GM23338 (cell line): ENCODE measurements at regions not wholly inside any gene's neighbourhood (a gene's known extent, or its start where the extent isn't known, plus 50 kb on each side); places are given as distances from the start of the nearest gene placed in this dataset.

Source experiments
- ATAC-seq: fragments of 200-7000 bp; cut with Tn5 transposase; 3 replicates; pipeline ENCODE4 v1.9.1; 2020
- DNase-seq: peaks from one replicate; pipeline ENCODE4 v3.0.0-alpha.2; 2015; ENCODE audit warnings: low spot score
- H2AFZ ChIP-seq: fragments of 200-600 bp; sonication (generic); 2 replicates; pipeline ENCODE4 v1.8.0; 2016; ENCODE audit warnings: antibody characterized with exemption, mild to moderate bottlenecking, moderate library complexity
- H3F3A ChIP-seq: fragments of 200-600 bp; sonication (generic); replicated peaks from 2 replicates; pipeline ENCODE4 v1.8.0; 2017; ENCODE audit warnings: antibody characterized with exemption, mixed run types, low read depth
- H3K27ac ChIP-seq: fragments of 200-600 bp; sonication (generic); 2 replicates; pipeline ENCODE4 v1.6.1; 2016; ENCODE audit warnings: low read depth
- H3K27me3 ChIP-seq: fragments of 200-600 bp; sonication (generic); 2 replicates; pipeline ENCODE4 v1.8.0; 2016; ENCODE audit warnings: mild to moderate bottlenecking, mixed run types, moderate library complexity; ENCODE audit not compliant: insufficient read depth
- H3K36me3 ChIP-seq: fragments of 200-600 bp; sonication (generic); 2 replicates; pipeline ENCODE4 v1.8.0; 2016; ENCODE audit warnings: mild to moderate bottlenecking; ENCODE audit not compliant: insufficient read depth
- H3K4me1 ChIP-seq: fragments of 200-600 bp; sonication (generic); 2 replicates; pipeline ENCODE4 v1.8.0; 2016; ENCODE audit warnings: mild to moderate bottlenecking, moderate library complexity; ENCODE audit not compliant: insufficient read depth
- H3K4me2 ChIP-seq: fragments of 200-600 bp; sonication (generic); 2 replicates; pipeline ENCODE4 v1.7.1; 2017; ENCODE audit warnings: mixed run types
- H3K4me3 ChIP-seq: fragments of 200-600 bp; sonication (generic); 2 replicates; pipeline ENCODE4 v1.6.1; 2016; ENCODE audit warnings: mixed run types
- H3K79me2 ChIP-seq: fragments of 200-600 bp; sonication (generic); replicated peaks from 2 replicates; pipeline ENCODE4 v1.8.0; 2017; ENCODE audit warnings: mild to moderate bottlenecking; ENCODE audit not compliant: insufficient read depth
- H3K9me2 ChIP-seq: fragments of 200-600 bp; sonication (generic); 2 replicates; pipeline ENCODE4 v1.8.0; 2017; ENCODE audit not compliant: insufficient read depth
- H4K20me1 ChIP-seq: fragments of 200-600 bp; sonication (generic); replicated peaks from 2 replicates; pipeline ENCODE4 v1.8.0; 2017; ENCODE audit warnings: mild to moderate bottlenecking; ENCODE audit not compliant: insufficient read depth
- H3K27ac Mint-ChIP-seq: 2 replicates; pipeline ENCODE4 v1.8.0; 2020; ENCODE audit warnings: inconsistent platforms, mild to moderate bottlenecking, moderate library complexity, mixed read lengths
- H3K27me3 Mint-ChIP-seq: 3 replicates; pipeline ENCODE4 v1.8.0; 2022; ENCODE audit warnings: low read depth, mild to moderate bottlenecking, moderate library complexity, mixed read lengths, inconsistent platforms; ENCODE audit not compliant: insufficient read depth, poor library complexity
- H3K36me3 Mint-ChIP-seq: 3 replicates; pipeline ENCODE4 v1.8.0; 2021; ENCODE audit warnings: low read depth, mild to moderate bottlenecking, inconsistent platforms, moderate library complexity, mixed read lengths
- H3K4me1 Mint-ChIP-seq: 3 replicates; pipeline ENCODE4 v1.8.0; 2020; ENCODE audit warnings: mild to moderate bottlenecking, inconsistent platforms, mixed read lengths
- H3K4me3 Mint-ChIP-seq: 3 replicates; pipeline ENCODE4 v1.8.0; 2021; ENCODE audit warnings: moderate library complexity, mild to moderate bottlenecking, inconsistent platforms, mixed read lengths
- H3K9me3 Mint-ChIP-seq: 3 replicates; pipeline ENCODE4 v1.8.0; 2020; ENCODE audit warnings: moderate library complexity, mild to moderate bottlenecking, inconsistent platforms, mixed read lengths
- CREB1 ChIP-seq: fragments of 250-450 bp; sonication (Bioruptor Pico); IDR thresholded peaks from 2 replicates; pipeline ENCODE4 v1.5.0; 2020; ENCODE audit warnings: low read depth, mild to moderate bottlenecking, moderate library complexity
- EZH2phosphoT487 ChIP-seq: fragments of 200-600 bp; sonication (generic); IDR thresholded peaks from one replicate; pipeline ENCODE4 v1.8.1; 2018; ENCODE audit warnings: antibody characterized with exemption; ENCODE audit not compliant: unreplicated experiment
- JUNB ChIP-seq: IDR thresholded peaks from one replicate; pipeline ENCODE4 v1.6.1; 2016; ENCODE audit warnings: antibody characterized with exemption; ENCODE audit not compliant: unreplicated experiment
- NANOG ChIP-seq: IDR thresholded peaks from 2 replicates; pipeline ENCODE4 v1.6.1; 2016; ENCODE audit warnings: antibody characterized with exemption, borderline replicate concordance
- ZNF331 ChIP-seq: fragments of 250-450 bp; sonication (Bioruptor Pico); IDR thresholded peaks from 2 replicates; pipeline ENCODE4 v1.5.0; 2020; ENCODE audit warnings: low read depth, mild to moderate bottlenecking, moderate library complexity
- TF ChIP-seq, protein P1 (sequence below), 2 experiments: fragments of 200-600 bp in 1 of 2; sonication (generic) in 1 of 2; conservative IDR thresholded peaks; 2 replicates each; pipeline versions ENCODE4 v1.5.1 to v1.6.1; 2016 to 2017; ENCODE audit warnings: antibody characterized with exemption in 2 of 2, low read depth in 2 of 2, mild to moderate bottlenecking in 2 of 2, moderate library complexity in 1 of 2
- TF ChIP-seq, protein P2 (sequence below): fragments of 250-450 bp; sonication (Bioruptor Pico); IDR thresholded peaks from 2 replicates; pipeline ENCODE4 v1.5.0; 2020; ENCODE audit warnings: mild to moderate bottlenecking, moderate library complexity
- TF ChIP-seq, protein P3 (sequence below): IDR thresholded peaks from one replicate; pipeline ENCODE4 v1.6.1; 2018; ENCODE audit warnings: antibody characterized with exemption; ENCODE audit not compliant: unreplicated experiment

DNA sequence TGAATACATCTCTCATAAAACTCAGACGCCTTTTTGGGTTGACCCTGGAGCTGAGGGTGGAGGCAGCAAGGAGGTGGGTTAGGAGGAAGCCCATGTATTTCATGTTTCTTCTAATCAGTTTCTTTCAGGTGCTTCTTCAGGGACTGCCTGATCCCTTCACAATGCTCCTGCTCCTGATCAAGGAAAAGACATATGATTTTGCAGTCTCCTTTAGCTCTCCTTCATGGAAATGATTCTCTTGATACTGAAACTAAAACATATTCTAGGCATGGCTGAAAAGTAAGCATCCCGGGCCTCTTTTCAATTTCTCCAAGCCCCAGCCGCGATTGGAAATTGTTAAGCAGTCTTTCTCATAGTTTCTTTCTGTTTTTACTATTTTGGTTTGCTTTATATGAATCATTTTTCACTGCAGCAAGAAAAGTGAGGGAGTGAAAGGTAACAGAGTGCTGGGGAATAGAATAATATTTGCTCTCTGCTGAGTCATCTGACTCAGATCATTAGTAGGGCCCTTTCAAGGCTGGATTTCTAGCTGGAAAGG, 730.7 kb downstream of the CDH11 start:
- H3K27ac Mint-ChIP-seq, result no peak overlapping the region; the same call in 1 of the 2 replicates
- H3K4me1 Mint-ChIP-seq, result no peaks in the 10 kb centered on the region
- H3K36me3 Mint-ChIP-seq, result no peaks in the 10 kb centered on the region
- no peak overlapping the region for H3K27ac ChIP-seq
- H2AFZ ChIP-seq, result peak overlapping the region; percentile 94
- no peak overlapping the region for H3K4me3 Mint-ChIP-seq
- H3K27me3 ChIP-seq, result no peaks in the 10 kb centered on the region
- no peaks in the 10 kb centered on the region for H3K36me3 ChIP-seq
- no peaks in the 10 kb centered on the region for H3K9me2 ChIP-seq
- no peak overlapping the region for H3K4me2 ChIP-seq
- ATAC-seq, result no peak
- no peaks in the 10 kb centered on the region for H3K4me1 ChIP-seq
- H4K20me1 ChIP-seq, result no peaks in the 10 kb centered on the region; the same call in 1 of the 2 replicates
- H3K9me3 Mint-ChIP-seq, result peaks cover 3% of the 10 kb centered on the region; the same call in 2 of the 3 replicates
- no peak overlapping the region for H3K4me3 ChIP-seq
- H3F3A ChIP-seq, result no peaks in the 10 kb centered on the region
- no peak for DNase-seq
- TF ChIP-seq JUNB, result no peak
- TF ChIP-seq EZH2phosphoT487, result no peak
- TF ChIP-seq CREB1 (CRISPR knock-in tag), result no peak
- no peak for TF ChIP-seq ZNF331 (CRISPR knock-in tag)
- TF ChIP-seq NANOG, result no peak
- no peaks in the 10 kb centered on the region for H3K79me2 ChIP-seq
- peaks cover 2% of the 10 kb centered on the region for H3K27me3 Mint-ChIP-seq

DNA sequence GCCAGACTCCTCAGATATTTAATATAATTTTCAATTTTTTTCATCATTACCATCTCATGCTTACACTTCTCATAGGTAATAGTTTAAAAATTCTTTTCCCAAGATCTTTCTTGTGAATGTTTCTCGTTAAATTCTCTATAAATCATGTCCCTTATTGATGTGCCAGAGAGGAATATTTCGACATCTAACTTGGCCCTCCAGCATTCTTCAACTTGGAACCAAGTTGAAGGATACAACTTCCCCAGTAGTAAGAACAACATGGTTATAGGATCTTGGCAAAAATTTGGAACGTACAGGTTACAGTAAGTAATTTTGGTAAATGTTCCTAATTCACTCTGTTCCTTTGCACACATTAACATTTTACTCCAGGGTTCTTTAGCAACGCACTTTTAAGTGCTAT, 731.8 kb downstream of the CDH11 start:
- H3K4me3 Mint-ChIP-seq, result no peak overlapping the region
- no peak overlapping the region for H3K4me3 ChIP-seq
- no peaks in the 10 kb centered on the region for H3K4me1 Mint-ChIP-seq
- peaks cover 2% of the 10 kb centered on the region for H3K27me3 Mint-ChIP-seq
- no peak overlapping the region for H3K27ac ChIP-seq
- no peaks in the 10 kb centered on the region for H3F3A ChIP-seq
- peaks cover 3% of the 10 kb centered on the region; the same call in 2 of the 3 replicates for H3K9me3 Mint-ChIP-seq
- no peaks in the 10 kb centered on the region for H3K4me1 ChIP-seq
- H2AFZ ChIP-seq, result no peak overlapping the region; the same call in 1 of the 2 replicates
- no peaks in the 10 kb centered on the region for H3K36me3 Mint-ChIP-seq
- no peaks in the 10 kb centered on the region for H3K27me3 ChIP-seq
- no peak overlapping the region for H3K27ac Mint-ChIP-seq
- no peak for DNase-seq
- no peaks in the 10 kb centered on the region for H3K79me2 ChIP-seq
- no peaks in the 10 kb centered on the region for H3K9me2 ChIP-seq
- H3K36me3 ChIP-seq, result no peaks in the 10 kb centered on the region
- ATAC-seq, result no peak
- H3K4me2 ChIP-seq, result no peak overlapping the region
- H4K20me1 ChIP-seq, result no peaks in the 10 kb centered on the region; the same call in 1 of the 2 replicates
- TF ChIP-seq, protein P1, sequence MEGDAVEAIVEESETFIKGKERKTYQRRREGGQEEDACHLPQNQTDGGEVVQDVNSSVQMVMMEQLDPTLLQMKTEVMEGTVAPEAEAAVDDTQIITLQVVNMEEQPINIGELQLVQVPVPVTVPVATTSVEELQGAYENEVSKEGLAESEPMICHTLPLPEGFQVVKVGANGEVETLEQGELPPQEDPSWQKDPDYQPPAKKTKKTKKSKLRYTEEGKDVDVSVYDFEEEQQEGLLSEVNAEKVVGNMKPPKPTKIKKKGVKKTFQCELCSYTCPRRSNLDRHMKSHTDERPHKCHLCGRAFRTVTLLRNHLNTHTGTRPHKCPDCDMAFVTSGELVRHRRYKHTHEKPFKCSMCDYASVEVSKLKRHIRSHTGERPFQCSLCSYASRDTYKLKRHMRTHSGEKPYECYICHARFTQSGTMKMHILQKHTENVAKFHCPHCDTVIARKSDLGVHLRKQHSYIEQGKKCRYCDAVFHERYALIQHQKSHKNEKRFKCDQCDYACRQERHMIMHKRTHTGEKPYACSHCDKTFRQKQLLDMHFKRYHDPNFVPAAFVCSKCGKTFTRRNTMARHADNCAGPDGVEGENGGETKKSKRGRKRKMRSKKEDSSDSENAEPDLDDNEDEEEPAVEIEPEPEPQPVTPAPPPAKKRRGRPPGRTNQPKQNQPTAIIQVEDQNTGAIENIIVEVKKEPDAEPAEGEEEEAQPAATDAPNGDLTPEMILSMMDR (conservative IDR thresholded peaks at IDR 0.05; ENCODE audit: low read depth in 2 of 2), result no peak
- TF ChIP-seq EZH2phosphoT487 (no peak), NANOG (no peak), ZNF331 (CRISPR knock-in tag) (no peak)
- TF ChIP-seq, protein P2, sequence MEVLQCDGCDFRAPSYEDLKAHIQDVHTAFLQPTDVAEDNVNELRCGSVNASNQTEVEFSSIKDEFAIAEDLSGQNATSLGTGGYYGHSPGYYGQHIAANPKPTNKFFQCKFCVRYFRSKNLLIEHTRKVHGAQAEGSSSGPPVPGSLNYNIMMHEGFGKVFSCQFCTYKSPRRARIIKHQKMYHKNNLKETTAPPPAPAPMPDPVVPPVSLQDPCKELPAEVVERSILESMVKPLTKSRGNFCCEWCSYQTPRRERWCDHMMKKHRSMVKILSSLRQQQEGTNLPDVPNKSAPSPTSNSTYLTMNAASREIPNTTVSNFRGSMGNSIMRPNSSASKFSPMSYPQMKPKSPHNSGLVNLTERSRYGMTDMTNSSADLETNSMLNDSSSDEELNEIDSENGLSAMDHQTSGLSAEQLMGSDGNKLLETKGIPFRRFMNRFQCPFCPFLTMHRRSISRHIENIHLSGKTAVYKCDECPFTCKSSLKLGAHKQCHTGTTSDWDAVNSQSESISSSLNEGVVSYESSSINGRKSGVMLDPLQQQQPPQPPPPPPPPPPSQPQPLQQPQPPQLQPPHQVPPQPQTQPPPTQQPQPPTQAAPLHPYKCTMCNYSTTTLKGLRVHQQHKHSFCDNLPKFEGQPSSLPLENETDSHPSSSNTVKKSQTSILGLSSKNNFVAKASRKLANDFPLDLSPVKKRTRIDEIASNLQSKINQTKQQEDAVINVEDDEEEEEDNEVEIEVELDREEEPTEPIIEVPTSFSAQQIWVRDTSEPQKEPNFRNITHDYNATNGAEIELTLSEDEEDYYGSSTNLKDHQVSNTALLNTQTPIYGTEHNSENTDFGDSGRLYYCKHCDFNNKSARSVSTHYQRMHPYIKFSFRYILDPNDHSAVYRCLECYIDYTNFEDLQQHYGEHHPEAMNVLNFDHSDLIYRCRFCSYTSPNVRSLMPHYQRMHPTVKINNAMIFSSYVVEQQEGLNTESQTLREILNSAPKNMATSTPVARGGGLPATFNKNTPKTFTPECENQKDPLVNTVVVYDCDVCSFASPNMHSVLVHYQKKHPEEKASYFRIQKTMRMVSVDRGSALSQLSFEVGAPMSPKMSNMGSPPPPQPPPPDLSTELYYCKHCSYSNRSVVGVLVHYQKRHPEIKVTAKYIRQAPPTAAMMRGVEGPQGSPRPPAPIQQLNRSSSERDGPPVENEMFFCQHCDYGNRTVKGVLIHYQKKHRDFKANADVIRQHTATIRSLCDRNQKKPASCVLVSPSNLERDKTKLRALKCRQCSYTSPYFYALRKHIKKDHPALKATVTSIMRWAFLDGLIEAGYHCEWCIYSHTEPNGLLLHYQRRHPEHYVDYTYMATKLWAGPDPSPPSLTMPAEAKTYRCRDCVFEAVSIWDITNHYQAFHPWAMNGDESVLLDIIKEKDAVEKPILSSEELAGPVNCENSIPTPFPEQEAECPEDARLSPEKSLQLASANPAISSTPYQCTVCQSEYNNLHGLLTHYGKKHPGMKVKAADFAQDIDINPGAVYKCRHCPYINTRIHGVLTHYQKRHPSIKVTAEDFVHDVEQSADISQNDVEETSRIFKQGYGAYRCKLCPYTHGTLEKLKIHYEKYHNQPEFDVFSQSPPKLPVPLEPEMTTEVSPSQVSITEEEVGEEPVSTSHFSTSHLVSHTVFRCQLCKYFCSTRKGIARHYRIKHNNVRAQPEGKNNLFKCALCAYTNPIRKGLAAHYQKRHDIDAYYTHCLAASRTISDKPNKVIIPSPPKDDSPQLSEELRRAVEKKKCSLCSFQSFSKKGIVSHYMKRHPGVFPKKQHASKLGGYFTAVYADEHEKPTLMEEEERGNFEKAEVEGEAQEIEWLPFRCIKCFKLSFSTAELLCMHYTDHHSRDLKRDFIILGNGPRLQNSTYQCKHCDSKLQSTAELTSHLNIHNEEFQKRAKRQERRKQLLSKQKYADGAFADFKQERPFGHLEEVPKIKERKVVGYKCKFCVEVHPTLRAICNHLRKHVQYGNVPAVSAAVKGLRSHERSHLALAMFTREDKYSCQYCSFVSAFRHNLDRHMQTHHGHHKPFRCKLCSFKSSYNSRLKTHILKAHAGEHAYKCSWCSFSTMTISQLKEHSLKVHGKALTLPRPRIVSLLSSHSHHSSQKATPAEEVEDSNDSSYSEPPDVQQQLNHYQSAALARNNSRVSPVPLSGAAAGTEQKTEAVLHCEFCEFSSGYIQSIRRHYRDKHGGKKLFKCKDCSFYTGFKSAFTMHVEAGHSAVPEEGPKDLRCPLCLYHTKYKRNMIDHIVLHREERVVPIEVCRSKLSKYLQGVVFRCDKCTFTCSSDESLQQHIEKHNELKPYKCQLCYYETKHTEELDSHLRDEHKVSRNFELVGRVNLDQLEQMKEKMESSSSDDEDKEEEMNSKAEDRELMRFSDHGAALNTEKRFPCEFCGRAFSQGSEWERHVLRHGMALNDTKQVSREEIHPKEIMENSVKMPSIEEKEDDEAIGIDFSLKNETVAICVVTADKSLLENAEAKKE (CRISPR knock-in tag), result no peak
- TF ChIP-seq, protein P3, sequence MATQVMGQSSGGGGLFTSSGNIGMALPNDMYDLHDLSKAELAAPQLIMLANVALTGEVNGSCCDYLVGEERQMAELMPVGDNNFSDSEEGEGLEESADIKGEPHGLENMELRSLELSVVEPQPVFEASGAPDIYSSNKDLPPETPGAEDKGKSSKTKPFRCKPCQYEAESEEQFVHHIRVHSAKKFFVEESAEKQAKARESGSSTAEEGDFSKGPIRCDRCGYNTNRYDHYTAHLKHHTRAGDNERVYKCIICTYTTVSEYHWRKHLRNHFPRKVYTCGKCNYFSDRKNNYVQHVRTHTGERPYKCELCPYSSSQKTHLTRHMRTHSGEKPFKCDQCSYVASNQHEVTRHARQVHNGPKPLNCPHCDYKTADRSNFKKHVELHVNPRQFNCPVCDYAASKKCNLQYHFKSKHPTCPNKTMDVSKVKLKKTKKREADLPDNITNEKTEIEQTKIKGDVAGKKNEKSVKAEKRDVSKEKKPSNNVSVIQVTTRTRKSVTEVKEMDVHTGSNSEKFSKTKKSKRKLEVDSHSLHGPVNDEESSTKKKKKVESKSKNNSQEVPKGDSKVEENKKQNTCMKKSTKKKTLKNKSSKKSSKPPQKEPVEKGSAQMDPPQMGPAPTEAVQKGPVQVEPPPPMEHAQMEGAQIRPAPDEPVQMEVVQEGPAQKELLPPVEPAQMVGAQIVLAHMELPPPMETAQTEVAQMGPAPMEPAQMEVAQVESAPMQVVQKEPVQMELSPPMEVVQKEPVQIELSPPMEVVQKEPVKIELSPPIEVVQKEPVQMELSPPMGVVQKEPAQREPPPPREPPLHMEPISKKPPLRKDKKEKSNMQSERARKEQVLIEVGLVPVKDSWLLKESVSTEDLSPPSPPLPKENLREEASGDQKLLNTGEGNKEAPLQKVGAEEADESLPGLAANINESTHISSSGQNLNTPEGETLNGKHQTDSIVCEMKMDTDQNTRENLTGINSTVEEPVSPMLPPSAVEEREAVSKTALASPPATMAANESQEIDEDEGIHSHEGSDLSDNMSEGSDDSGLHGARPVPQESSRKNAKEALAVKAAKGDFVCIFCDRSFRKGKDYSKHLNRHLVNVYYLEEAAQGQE, result no peak
